ENCODE measurements at regions not wholly inside any gene's neighbourhood (a gene's known extent, or its start where the extent isn't known, plus 50 kb on each side); places are given as distances from the start of the nearest gene placed in this dataset.

DNA sequence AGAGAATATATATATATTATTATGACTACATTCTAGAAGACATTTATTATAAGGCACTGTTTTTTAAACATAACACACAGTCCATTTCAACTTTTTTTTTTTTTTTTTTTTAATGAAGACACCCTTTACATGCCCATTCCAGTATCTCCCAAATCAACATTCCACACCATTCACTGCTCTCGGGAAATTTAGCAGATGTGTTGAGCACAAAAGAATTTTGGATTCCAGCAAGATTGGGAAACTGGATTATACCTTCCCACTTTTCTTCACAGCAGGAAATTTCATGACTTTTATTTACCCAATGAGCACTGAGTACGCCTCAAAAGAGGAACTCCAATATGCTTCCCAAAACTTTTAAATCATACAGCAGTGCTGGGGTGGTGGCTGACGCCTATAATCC is 333.6 kb upstream of the DAB2 start:
- TF ChIP-seq CTCF (IDR thresholded peaks at IDR 0.05) = no peak
- no peak for TF ChIP-seq POLR2A (IDR thresholded peaks at IDR 0.05; ENCODE audit: low read length)
